Mucosa of gallbladder (tissue), 1 donor: ENCODE measurements at regions not wholly inside any gene's neighbourhood (a gene's known extent, or its start where the extent isn't known, plus 50 kb on each side); places are given as distances from the start of the nearest gene placed in this dataset.
"Not testable (repeated sequence)": the region's sequence is repeated elsewhere in the genome, so short reads cannot be mapped to it uniquely, and the experiment has no call there.

Experiments
- DNase-seq: peaks from one replicate; pipeline ENCODE4 v3.0.0-alpha.2; 2020; ENCODE audit warnings: low spot score
- donor health status: DM: no; HTN: no; CAD: no.

- no peak for DNase-seq
Observed at GRCh38 chr1:143611159-143611558, 360.6 kb downstream of the FAM72C start.

GRCh38 chr1:143610196-143610595 is 361.6 kb downstream of the FAM72C start:
- DNase-seq = no peak

GRCh38 chr1:143604887-143605286 is 366.9 kb downstream of the FAM72C start:
- no peak for DNase-seq

GRCh38 chr1:143584508-143584907 is 387.3 kb downstream of the FAM72C start:
- DNase-seq = no peak

GRCh38 chr1:143574891-143575520 is 396.8 kb downstream of the FAM72C start:
- DNase-seq = no peak

GRCh38 chr1:143572661-143573060 is 399.1 kb downstream of the FAM72C start:
- not testable (repeated sequence) for DNase-seq

- DNase-seq = not testable (repeated sequence)
Observed at GRCh38 chr1:143563761-143564160, 408.0 kb downstream of the FAM72C start.

- DNase-seq = no peak
Observed at GRCh38 chr1:143553627-143554026, 418.2 kb downstream of the FAM72C start.

GRCh38 chr1:143504703-143505102 is 467.1 kb downstream of the FAM72C start:
- not testable (repeated sequence) for DNase-seq

- DNase-seq = not testable (repeated sequence)
Observed at GRCh38 chr1:143504080-143504479, 467.7 kb downstream of the FAM72C start.

GRCh38 chr1:143503048-143503447 is 468.7 kb downstream of the FAM72C start:
- DNase-seq = not testable (repeated sequence)

GRCh38 chr1:143502038-143502437 is 469.7 kb downstream of the FAM72C start:
- DNase-seq = not testable (repeated sequence)

GRCh38 chr1:143498059-143498749 is 473.6 kb downstream of the FAM72C start:
- not testable (repeated sequence) for DNase-seq

- DNase-seq = no peak
Observed at GRCh38 chr1:143497374-143497747, 474.4 kb downstream of the FAM72C start.

- DNase-seq = not testable (repeated sequence)
Observed at GRCh38 chr1:143496526-143497373, 475.0 kb downstream of the FAM72C start.
